Smooth muscle cell (in vitro differentiated cells): ENCODE measurements at regions not wholly inside any gene's neighbourhood (a gene's known extent, or its start where the extent isn't known, plus 50 kb on each side); places are given as distances from the start of the nearest gene placed in this dataset.

Experiments
- DNase-seq: peaks from one replicate; lab custom pipeline; 2025; ENCODE audit not compliant: unreplicated experiment; lab: John Stamatoyannopoulos, UW
- H2AFZ ChIP-seq: fragments of 200-600 bp; sonication (generic); 2 replicates; pipeline ENCODE4 v1.6.0; 2016; ENCODE audit warnings: antibody characterized with exemption, low read depth, mild to moderate bottlenecking
- H3F3A ChIP-seq: fragments of 200-600 bp; sonication (generic); 2 replicates; pipeline ENCODE4 v1.6.0; 2017; ENCODE audit warnings: antibody characterized with exemption, low read depth
- H3K27ac ChIP-seq: fragments of 200-600 bp; sonication (generic); 2 replicates; pipeline ENCODE4 v1.5.1; 2016; ENCODE audit warnings: low read depth, mild to moderate bottlenecking
- H3K27me3 ChIP-seq: fragments of 200-600 bp; sonication (generic); 2 replicates; pipeline ENCODE4 v1.6.1; 2016; ENCODE audit warnings: low read depth, mild to moderate bottlenecking
- H3K36me3 ChIP-seq: fragments of 200-600 bp; sonication (generic); 2 replicates; pipeline ENCODE4 v1.5.1; 2016; ENCODE audit warnings: low read depth
- H3K4me1 ChIP-seq: fragments of 200-600 bp; sonication (generic); 2 replicates; pipeline ENCODE4 v1.5.1; 2016; ENCODE audit warnings: low read depth
- H3K4me2 ChIP-seq: fragments of 200-600 bp; sonication (generic); 2 replicates; pipeline ENCODE4 v1.6.0; 2016; ENCODE audit warnings: mild to moderate bottlenecking
- H3K4me3 ChIP-seq: fragments of 200-600 bp; sonication (generic); 2 replicates; pipeline ENCODE4 v1.5.1; 2016; ENCODE audit warnings: mild to moderate bottlenecking
- H3K79me2 ChIP-seq: fragments of 200-600 bp; sonication (generic); 2 replicates; pipeline ENCODE4 v1.6.0; 2016; ENCODE audit warnings: low read depth, mild to moderate bottlenecking
- H3K9ac ChIP-seq: fragments of 200-600 bp; sonication (generic); 2 replicates; pipeline ENCODE4 v1.6.0; 2016; ENCODE audit warnings: low read depth
- H3K9me3 ChIP-seq: fragments of 200-600 bp; sonication (generic); replicated peaks from 2 replicates; pipeline ENCODE4 v1.5.1; 2016; ENCODE audit warnings: low read depth
- H4K20me1 ChIP-seq: fragments of 200-600 bp; sonication (generic); 2 replicates; pipeline ENCODE4 v1.6.0; 2016; ENCODE audit warnings: low read depth
- WGBS: methylation state at CpG from one replicate; pipeline ENCODE4 v1.1.7; 2016; ENCODE audit warnings: low lambda C conversion rate; 5-methylcytosine and 5-hydroxymethylcytosine counted together
- TF ChIP-seq, protein P1 (sequence below): fragments of 200-600 bp; sonication (generic); IDR thresholded peaks from 2 replicates; pipeline ENCODE4 v1.5.1; 2017; ENCODE audit warnings: borderline replicate concordance, mild to moderate bottlenecking, antibody characterized with exemption; ENCODE audit not compliant: insufficient read depth, poor library complexity, severe bottlenecking

DNA sequence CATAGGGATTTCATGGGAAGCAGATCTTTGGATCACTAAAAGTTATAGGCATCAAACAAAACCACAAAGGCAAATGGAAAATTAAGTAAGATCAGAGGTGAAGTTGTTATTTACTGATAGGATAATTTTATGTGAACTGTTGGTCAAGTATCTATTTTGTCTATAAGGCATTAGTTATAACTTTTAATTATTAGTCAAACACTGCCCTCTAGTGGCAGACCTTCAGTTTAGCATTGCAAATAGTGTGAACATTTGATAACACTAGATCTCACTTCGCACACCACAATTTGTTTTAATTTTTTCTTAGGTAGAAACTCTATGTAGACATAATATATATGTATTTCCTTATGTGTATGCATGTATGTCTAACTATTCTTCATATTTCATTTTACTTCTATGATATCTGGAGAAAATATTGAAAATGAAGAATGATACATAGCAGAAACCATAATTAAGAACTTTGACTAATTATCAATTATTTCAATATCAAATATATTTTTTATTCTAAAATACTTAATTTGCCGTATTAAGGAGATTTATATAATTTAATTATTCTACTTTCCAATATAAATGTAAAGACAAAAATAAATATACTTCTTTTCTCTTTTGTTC is 214.5 kb upstream of the TACR3 start:
- Histone ChIP-seq H3K27me3 (no peaks in the 10 kb centered on the region), H4K20me1 (no peaks in the 10 kb centered on the region), H3K79me2 (no peaks in the 10 kb centered on the region), H3K4me2 (no peak overlapping the region), H3K9ac (no peak overlapping the region), H2AFZ (no peak overlapping the region), H3F3A (no peaks in the 10 kb centered on the region), H3K36me3 (no peaks in the 10 kb centered on the region), H3K4me3 (no peak overlapping the region), H3K27ac (no peak overlapping the region), H3K4me1 (no peaks in the 10 kb centered on the region), H3K9me3 (no peaks in the 10 kb centered on the region)
- no peak for DNase-seq
- WGBS: 43% methylated on average over 2 of the region's 2 CpGs
- TF ChIP-seq, protein P1, sequence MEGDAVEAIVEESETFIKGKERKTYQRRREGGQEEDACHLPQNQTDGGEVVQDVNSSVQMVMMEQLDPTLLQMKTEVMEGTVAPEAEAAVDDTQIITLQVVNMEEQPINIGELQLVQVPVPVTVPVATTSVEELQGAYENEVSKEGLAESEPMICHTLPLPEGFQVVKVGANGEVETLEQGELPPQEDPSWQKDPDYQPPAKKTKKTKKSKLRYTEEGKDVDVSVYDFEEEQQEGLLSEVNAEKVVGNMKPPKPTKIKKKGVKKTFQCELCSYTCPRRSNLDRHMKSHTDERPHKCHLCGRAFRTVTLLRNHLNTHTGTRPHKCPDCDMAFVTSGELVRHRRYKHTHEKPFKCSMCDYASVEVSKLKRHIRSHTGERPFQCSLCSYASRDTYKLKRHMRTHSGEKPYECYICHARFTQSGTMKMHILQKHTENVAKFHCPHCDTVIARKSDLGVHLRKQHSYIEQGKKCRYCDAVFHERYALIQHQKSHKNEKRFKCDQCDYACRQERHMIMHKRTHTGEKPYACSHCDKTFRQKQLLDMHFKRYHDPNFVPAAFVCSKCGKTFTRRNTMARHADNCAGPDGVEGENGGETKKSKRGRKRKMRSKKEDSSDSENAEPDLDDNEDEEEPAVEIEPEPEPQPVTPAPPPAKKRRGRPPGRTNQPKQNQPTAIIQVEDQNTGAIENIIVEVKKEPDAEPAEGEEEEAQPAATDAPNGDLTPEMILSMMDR: peak; percentile 79

DNA sequence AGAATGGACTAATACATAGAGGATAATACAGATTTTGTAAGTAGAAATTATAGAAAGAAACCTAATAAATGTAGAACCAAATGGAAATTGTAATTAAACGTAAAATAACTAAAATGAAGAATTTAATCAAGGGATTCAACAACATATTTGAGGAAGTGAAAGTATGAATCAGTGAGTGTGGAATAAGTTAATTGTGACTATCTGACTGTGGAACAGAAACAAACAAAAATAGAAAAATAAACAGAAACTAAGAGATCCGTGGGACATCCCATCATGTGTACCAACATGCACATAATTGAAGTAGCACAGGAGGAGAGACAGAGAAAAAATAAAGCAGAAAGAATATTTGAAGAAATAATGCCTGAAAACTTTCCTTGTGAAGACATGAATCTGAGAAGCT is 208.6 kb upstream of the TACR3 start:
- no peaks in the 10 kb centered on the region for H3K36me3 ChIP-seq
- no peak overlapping the region for H3K4me2 ChIP-seq
- 85% methylated on average over 2 of the region's 2 CpGs for WGBS
- no peaks in the 10 kb centered on the region for H3K79me2 ChIP-seq
- H3K4me1 ChIP-seq: no peaks in the 10 kb centered on the region
- no peaks in the 10 kb centered on the region for H3K9me3 ChIP-seq
- H3K27ac ChIP-seq: no peak overlapping the region
- H4K20me1 ChIP-seq: no peaks in the 10 kb centered on the region
- H3K9ac ChIP-seq: no peak overlapping the region
- no peak overlapping the region for H2AFZ ChIP-seq
- H3K4me3 ChIP-seq: no peak overlapping the region
- H3K27me3 ChIP-seq: no peaks in the 10 kb centered on the region
- H3F3A ChIP-seq: no peaks in the 10 kb centered on the region
- TF ChIP-seq, protein P1: no peak
- DNase-seq: no peak

DNA sequence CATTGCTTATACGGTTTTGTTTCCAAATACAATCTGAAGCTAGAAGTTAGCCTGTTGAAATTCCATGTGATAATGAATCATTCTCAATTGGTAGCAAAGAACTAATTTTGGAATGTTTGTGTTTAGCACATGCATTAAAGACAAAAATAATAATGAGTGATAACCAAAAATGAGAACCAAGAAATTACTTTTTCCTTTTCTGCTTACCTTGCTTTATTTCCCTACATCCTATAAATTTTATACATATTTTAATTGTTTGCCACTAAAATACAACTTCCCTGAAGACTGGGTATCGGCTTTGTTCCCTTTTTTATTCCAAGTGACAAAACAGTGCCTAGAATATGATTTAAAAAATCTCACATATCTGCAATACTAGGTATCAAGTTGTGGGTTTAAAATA is 203.8 kb upstream of the TACR3 start:
- no peaks in the 10 kb centered on the region for H3F3A ChIP-seq
- no peak for DNase-seq
- H4K20me1 ChIP-seq: no peaks in the 10 kb centered on the region
- no peaks in the 10 kb centered on the region for H3K36me3 ChIP-seq
- 88% methylated on average over 2 of the region's 2 CpGs for WGBS
- no peaks in the 10 kb centered on the region for H3K27me3 ChIP-seq
- no peak overlapping the region for H3K4me2 ChIP-seq
- H2AFZ ChIP-seq: no peak overlapping the region
- H3K4me3 ChIP-seq: no peak overlapping the region
- no peaks in the 10 kb centered on the region for H3K9me3 ChIP-seq
- H3K27ac ChIP-seq: no peak overlapping the region
- no peaks in the 10 kb centered on the region for H3K79me2 ChIP-seq
- H3K4me1 ChIP-seq: no peaks in the 10 kb centered on the region
- no peak overlapping the region for H3K9ac ChIP-seq
- TF ChIP-seq, protein P1: no peak

DNA sequence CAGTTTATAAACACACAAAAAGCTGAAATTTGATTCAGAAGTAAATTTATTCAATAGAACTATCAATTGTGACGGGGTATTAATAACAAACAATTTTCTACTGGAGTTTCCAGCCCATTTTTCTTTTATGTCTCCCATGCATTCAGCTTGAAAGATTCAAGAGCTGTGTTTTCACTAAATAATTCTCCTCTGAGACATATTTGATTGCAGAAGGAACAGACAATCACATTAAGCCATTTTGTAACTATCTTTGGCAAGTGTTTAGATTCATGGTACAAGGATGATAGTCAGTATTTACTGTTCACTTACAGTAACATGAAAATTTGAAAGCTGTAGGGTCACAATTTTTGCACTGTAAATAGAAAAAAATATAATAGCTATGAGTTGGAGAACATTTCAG is 198.4 kb upstream of the TACR3 start:
- no peak overlapping the region for H3K4me3 ChIP-seq
- no peak overlapping the region for H3K9ac ChIP-seq
- DNase-seq: no peak
- H4K20me1 ChIP-seq: no peaks in the 10 kb centered on the region
- H3K27me3 ChIP-seq: no peaks in the 10 kb centered on the region
- H3K36me3 ChIP-seq: no peaks in the 10 kb centered on the region
- H3K4me1 ChIP-seq: no peaks in the 10 kb centered on the region
- no peaks in the 10 kb centered on the region for H3K79me2 ChIP-seq
- H2AFZ ChIP-seq: no peak overlapping the region
- 96% methylated on average over 1 of the region's 1 CpG for WGBS
- no peaks in the 10 kb centered on the region for H3K9me3 ChIP-seq
- H3F3A ChIP-seq: no peaks in the 10 kb centered on the region
- TF ChIP-seq, protein P1: no peak
- no peak overlapping the region for H3K27ac ChIP-seq
- no peak overlapping the region for H3K4me2 ChIP-seq
